ENCODE measurements at regions not wholly inside any gene's neighbourhood (a gene's known extent, or its start where the extent isn't known, plus 50 kb on each side); places are given as distances from the start of the nearest gene placed in this dataset.
"Not testable (repeated sequence)": the region's sequence is repeated elsewhere in the genome, so short reads cannot be mapped to it uniquely, and the experiment has no call there.

DNA sequence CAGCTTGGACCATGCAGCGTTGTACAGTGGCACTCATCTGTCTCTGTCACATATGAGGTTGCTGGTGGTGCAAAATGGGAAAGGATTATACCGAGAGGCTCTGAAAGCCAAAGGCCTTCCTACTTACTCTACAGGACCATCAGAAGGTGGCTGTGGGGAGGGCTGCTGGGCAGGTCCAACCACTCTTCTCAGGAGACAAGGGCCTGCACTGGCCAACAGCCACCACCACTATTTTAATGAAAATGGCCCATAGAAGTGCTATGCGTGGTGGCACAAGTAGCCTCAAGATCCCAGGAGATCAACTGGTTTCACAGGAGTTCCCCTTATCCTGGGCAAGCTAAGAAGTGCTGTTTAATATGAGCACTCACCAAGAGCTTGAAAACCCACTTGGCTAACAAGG is 52.3 kb downstream of the MRPL57 start:
- DNase-seq (ENCODE audit: low spot score), result no peak

DNA sequence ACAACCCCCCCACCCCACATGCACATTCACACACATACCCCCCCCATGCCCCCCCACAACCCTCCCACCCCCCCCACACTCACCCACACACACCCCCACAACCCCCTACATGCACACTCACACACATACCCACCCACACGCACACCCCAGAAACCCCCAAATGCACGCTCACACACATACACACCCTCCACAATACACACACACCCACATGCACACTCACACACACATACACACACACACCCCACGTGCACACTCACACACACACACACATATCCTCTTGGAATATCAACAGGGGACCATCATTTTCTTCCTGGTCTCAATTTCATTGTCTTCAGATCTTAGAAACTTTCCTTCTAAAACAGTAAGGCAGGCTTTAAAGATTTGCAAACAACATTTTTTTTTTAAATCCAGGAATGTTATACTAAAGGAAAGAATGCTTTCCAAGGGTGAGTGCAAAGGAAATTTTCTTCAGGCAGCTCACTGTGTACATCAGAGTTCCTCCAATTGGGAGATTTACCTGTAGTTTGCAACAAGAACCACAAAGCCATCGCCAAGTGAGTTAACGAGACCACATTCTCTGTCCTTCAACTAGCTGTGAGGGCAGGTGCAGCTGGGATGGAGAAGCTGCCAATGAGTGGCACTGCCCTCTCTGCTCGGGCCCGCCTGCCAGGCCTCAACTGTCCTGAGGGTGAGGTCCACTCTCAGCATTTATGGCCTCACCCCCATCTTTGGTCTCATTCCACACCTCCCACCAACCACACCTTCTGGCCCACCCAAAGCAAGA is 53.0 kb downstream of the MRPL57 start:
- no peak for DNase-seq (ENCODE audit: low spot score)

DNA sequence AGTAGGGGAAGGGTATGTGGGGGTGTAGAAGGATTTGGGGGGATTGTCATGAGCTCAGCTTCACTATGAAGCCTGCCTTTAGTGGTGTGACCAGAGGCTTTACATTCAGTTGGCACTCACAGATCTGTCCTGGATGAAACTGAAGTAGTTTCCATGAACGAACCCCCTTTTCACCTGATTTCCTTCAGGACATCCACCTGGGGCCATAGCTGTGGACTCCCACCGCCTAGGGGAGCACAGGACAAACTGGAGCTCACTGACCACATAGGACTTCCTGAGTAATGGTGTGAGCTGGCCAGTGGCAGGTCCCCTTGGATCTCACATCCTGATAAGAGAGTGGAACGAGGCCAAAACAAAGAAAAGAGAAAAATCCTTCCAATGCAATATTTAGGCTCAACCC is 54.1 kb downstream of the MRPL57 start:
- DNase-seq (ENCODE audit: low spot score), result no peak

DNA sequence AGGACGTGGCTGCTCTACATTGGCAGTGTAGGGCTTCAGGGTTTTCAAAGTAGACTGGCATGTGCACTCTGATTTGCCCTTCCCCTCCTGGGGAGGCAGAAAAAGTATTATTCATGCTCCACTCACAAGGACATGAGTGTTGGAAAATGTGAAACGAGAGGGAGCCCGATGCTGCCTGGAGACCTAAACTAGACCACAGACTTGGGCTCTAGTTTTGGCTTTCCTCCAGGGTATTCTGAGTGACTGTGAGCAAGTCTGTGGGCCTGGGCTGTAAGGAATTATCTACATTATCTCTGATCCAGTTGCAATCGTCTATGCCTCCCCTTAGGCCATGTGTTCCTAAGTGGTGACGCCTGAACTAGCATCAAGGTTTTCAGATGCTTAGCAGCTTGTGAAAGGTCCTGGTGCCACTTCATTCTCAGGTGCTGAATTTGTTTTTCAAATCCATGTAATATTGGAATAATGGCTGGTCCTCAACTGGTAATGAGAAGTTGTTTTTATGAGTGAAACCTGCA is 55.0 kb downstream of the MRPL57 start:
- DNase-seq (ENCODE audit: low spot score), result no peak

GRCh38 chr13:21232196-21232595 is 55.7 kb downstream of the MRPL57 start:
- DNase-seq (ENCODE audit: low spot score), result no peak

DNA sequence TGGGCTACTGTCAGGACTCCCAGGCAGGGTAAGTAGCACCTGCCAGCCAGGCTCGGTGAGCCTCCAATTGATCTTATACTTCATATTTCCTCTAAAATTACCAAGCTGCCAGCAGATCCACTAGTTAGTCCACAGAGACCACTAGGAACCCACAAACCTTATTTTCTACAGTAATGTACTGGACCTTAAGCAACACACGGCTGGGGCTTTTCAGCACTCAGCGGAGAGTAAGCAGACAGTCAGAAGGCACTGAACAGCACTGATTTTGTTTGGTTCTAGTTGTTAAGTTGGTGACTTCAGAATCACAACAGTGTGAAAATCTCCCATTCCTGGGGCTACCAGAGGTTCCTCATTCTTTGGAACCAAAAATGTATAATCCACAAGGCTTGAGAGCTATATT is 56.1 kb downstream of the MRPL57 start:
- no peak for DNase-seq (ENCODE audit: low spot score)

DNA sequence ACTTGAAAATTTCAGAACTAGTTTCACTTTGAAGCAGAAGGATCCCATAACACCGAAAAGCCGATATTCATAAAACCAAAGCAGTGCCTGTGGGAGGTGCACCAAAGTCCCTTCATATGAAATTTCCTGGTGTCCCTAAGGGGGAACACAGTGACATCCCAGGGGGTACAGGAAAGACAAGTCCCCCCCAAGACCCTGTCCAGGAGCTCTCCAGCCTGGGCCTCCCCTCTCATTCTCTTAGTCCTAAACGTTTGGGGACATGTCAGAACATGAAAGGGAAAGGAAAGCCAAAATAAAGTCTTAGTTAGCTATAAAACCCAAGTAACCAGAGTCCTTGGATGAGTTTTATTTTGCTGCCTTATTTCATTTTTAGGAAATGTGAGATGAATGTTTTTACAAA is 56.6 kb downstream of the MRPL57 start:
- DNase-seq (ENCODE audit: low spot score), result no peak

DNA sequence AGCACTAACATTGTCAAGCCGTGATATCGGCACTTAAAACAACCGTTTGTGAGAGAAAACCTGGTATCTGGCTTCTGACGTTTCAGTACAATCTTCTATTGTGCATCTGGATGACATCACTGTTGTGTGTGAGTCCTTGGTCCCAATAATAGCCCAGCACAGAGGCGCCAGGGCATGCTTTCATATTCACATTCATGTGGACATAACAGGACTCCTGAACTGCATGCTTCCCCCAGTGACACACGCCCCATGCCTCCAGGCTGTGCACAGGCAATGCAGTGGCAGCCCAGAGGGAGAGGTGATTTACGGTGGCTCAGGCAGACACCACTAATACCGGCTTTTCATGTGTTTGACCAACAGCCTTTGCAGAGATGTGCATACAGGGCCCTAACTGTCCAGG is 58.1 kb downstream of the MRPL57 start:
- DNase-seq (ENCODE audit: low spot score), result peak; percentile 45

DNA sequence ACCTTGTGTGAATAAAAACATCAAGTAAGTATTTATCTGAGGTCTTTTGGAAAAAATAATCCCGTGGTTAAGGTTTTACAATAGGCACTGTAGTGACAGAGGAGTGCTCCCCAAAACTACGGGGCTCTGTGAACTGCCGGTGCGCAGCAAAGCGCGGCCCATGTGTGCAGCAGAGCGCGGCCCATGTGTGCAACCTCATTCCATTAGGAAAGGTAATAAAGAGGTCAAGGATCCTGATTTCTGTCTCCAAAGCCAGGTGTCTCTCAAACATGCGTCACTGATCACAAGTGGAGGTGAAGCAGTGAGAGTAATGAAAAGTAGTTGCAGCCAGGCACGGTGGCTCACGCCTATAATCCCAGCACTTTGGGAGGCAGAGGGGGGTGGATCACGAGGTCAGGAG is 58.7 kb downstream of the MRPL57 start:
- no peak for DNase-seq (ENCODE audit: low spot score)

DNA sequence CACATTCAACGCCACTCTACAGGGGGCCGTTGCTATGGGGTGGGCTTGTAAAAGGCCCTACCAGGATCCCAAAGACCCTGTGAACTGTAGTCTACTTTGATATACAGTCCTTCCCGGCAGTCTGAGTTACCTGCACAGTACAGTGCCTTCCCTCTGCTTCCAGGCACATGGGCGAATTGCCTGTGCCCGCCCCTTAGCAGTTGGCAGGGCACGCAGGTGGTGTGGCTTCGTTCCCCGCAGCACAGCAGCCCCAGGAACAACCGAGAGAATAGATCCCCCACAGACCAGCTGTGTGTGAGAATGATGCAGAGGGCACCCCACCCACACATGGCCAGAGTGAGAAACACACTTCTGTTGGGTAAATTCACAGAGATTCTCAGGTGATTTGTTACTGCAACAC is 60.6 kb downstream of the MRPL57 start:
- no peak for DNase-seq (ENCODE audit: low spot score)

DNA sequence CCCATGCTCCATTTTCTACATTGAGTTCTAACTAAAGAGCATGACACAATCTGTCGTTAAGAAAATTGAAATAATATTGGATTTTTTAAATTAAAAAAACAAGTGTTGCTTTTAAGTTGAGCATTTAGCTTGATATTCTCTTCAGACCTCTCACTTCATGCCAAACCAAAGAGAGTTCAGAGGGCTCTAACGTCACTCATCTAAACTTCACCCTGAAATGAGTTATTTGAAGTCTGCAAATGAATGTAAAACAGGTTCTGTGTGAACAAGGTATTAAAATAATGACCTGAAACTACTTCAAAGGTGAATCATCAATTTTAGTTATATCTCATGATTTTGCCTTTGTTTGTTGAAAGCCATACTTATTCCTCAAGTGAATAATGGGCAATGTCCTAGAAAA is 61.8 kb downstream of the MRPL57 start:
- no peak for DNase-seq (ENCODE audit: low spot score)

- DNase-seq (ENCODE audit: low spot score), result no peak
Observed at GRCh38 chr13:21240586-21240985, 64.1 kb downstream of the MRPL57 start.

- DNase-seq (ENCODE audit: low spot score), result no peak
Observed at GRCh38 chr13:21242236-21242635, 65.8 kb downstream of the MRPL57 start.

GRCh38 chr13:21243045-21243897 is 66.8 kb downstream of the MRPL57 start:
- peak; percentile 44 for DNase-seq (ENCODE audit: low spot score)

GRCh38 chr13:21243898-21244184 is 67.4 kb downstream of the MRPL57 start:
- DNase-seq (ENCODE audit: low spot score), result not testable (repeated sequence)

DNA sequence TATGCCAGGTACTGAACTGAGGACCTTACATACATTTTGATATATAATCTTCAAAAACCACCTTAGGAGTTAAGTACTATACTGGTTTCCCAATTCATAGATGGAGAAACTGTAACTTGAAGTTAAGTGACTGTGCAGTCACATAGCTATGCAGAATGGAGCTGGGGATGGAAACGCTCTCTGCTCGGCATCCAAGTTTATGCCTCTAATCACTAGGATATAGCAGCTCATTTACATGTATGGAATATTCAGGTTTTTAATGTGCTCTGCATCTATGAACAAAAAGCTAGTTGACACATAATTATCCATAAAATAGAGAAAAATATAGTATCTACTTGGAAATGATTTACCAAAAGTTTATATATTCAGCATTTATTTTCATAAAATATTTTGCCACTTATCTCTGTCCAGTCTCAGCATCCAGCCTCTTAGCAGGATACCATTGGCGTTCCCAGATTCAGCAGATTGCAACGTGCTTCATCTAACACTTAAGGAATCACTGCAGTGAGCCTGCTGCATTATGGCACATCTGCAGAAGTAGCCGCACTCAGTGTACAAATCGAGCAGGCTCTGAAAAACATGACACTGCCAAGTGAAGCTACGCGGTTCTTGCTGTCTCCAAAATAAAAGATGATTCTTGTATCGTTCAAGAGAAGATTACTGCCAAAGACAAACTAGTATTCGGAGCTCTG is 70.4 kb downstream of the MRPL57 start:
- DNase-seq (ENCODE audit: low spot score), result no peak

- no peak for DNase-seq (ENCODE audit: low spot score)
Observed at GRCh38 chr13:21256351-21256761, 79.9 kb downstream of the MRPL57 start.

DNA sequence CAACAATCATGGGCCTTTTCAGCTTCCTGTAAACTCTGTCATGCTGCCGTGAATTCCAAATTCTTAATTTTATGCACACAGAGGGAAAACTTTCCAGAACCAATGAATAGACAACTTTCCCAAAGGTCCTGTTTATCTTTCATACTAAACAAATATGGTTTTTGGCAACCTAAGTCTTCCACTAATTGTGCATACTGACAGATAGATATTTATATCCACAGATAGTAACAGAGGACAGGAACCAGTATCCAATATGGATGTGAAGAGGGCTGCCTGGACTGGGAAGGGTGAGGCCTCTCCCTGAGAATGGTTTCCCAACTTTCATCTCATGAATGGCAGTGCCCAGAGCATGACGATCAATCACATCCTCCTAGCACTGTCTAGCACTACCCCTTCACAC is 80.4 kb downstream of the MRPL57 start:
- DNase-seq (ENCODE audit: low spot score), result no peak

GRCh38 chr13:21259571-21260455 is 83.4 kb downstream of the MRPL57 start:
- DNase-seq (ENCODE audit: low spot score), result no peak

GRCh38 chr13:21260561-21261290 is 84.3 kb downstream of the MRPL57 start:
- DNase-seq (ENCODE audit: low spot score), result not testable (repeated sequence)
